WTC11 (cell line): ENCODE measurements at regions not wholly inside any gene's neighbourhood (a gene's known extent, or its start where the extent isn't known, plus 50 kb on each side); places are given as distances from the start of the nearest gene placed in this dataset.

ENCODE experiments used
- CREM ChIP-seq: sonication (generic); formaldehyde crosslinking; IDR thresholded peaks from 2 replicates; pipeline ENCODE4 v1.8.1; 2022; ENCODE audit warnings: mild to moderate bottlenecking, missing genetic modification reagents, moderate library complexity
- CTCF ChIP-seq: fragments of 200-600 bp; IDR thresholded peaks from 2 replicates; pipeline ENCODE4 v1.8.0; 2022; ENCODE audit warnings: antibody characterized with exemption
- GABPB1 ChIP-seq: sonication (generic); formaldehyde crosslinking; IDR thresholded peaks from 2 replicates; pipeline ENCODE4 v1.8.1; 2023; ENCODE audit warnings: mild to moderate bottlenecking, missing genetic modification reagents
- MLX ChIP-seq: sonication (generic); formaldehyde crosslinking; IDR thresholded peaks from 2 replicates; pipeline ENCODE4 v1.8.1; 2023; ENCODE audit warnings: mild to moderate bottlenecking, missing genetic modification reagents, moderate library complexity
- NFYB ChIP-seq: sonication (generic); formaldehyde crosslinking; conservative IDR thresholded peaks from 2 replicates; pipeline ENCODE4 v1.8.0; 2022; ENCODE audit warnings: low read depth, missing genetic modification reagents
- SP1 ChIP-seq: sonication (generic); formaldehyde crosslinking; conservative IDR thresholded peaks from 2 replicates; pipeline ENCODE4 v1.8.1; 2022; ENCODE audit warnings: missing genetic modification reagents
- ZMAT4 ChIP-seq: fragments of 250-450 bp; sonication (Bioruptor Pico); IDR thresholded peaks from 2 replicates; pipeline ENCODE4 v1.9.0; 2021; ENCODE audit warnings: mild to moderate bottlenecking

- TF ChIP-seq CTCF (no peak), MLX (no peak), GABPB1 (CRISPR knock-in tag) (no peak), SP1 (no peak), ZMAT4 (CRISPR knock-in tag) (no peak), NFYB (CRISPR knock-in tag) (no peak), CREM (CRISPR knock-in tag) (no peak)
These were observed 985.3 kb downstream of the FLRT2 start for GRCh38 chr14:86515195-86515594.
